HFFc6 (cell line): ENCODE measurements at regions not wholly inside any gene's neighbourhood (a gene's known extent, or its start where the extent isn't known, plus 50 kb on each side); places are given as distances from the start of the nearest gene placed in this dataset.

Experiments
- DNase-seq: peaks from one replicate; pipeline ENCODE4 v3.0.0-alpha.2; 2018
- H3K27ac Mint-ChIP-seq: 2 replicates; pipeline ENCODE4 v1.8.0; 2020; ENCODE audit warnings: mild to moderate bottlenecking, mixed read lengths
- H3K27me3 Mint-ChIP-seq: 2 replicates; pipeline ENCODE4 v1.8.0; 2021; ENCODE audit warnings: mild to moderate bottlenecking, moderate library complexity, mixed read lengths; ENCODE audit not compliant: insufficient read depth
- H3K36me3 Mint-ChIP-seq: 2 replicates; pipeline ENCODE4 v1.8.0; 2021; ENCODE audit warnings: low read depth, mixed read lengths
- H3K4me1 Mint-ChIP-seq: 2 replicates; pipeline ENCODE4 v1.8.0; 2020; ENCODE audit warnings: low read depth, mixed read lengths
- H3K4me3 Mint-ChIP-seq: 2 replicates; pipeline ENCODE4 v1.8.0; 2020; ENCODE audit warnings: mild to moderate bottlenecking, moderate library complexity, mixed read lengths
- H3K9me3 Mint-ChIP-seq: 2 replicates; pipeline ENCODE4 v1.8.0; 2020; ENCODE audit warnings: mild to moderate bottlenecking, mixed read lengths
- TF ChIP-seq, protein P1 (sequence below): fragments of 200-600 bp; sonication (generic); IDR thresholded peaks from 2 replicates; pipeline ENCODE4 v1.5.0; 2021; ENCODE audit warnings: antibody characterized with exemption, mild to moderate bottlenecking

DNA sequence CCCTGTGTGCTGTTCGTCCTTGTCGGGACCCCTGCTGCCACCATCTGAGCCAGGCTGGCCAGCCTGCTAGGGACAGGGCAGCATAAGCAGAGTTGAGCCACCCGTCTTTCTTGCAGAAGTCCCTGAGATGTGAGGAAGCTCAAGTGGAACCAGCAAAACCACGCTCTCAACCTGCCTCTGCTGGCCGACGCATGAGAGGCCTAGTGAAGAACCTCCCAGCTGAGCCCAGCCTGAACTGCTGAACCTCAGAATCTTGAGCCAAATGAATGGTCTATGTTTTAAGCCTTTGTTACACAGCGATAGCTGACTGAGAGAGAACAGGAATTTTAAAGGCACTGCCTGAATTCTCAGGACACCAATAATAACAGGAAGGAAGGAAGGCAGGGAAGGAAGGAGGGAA lies 98.9 kb upstream of the ADRA2C start:
- H3K27ac Mint-ChIP-seq, result no peak overlapping the region
- peaks cover 10% of the 10 kb centered on the region for H3K36me3 Mint-ChIP-seq
- DNase-seq, result no peak
- H3K4me1 Mint-ChIP-seq, result peaks cover 8% of the 10 kb centered on the region
- peaks cover 18% of the 10 kb centered on the region for H3K27me3 Mint-ChIP-seq
- TF ChIP-seq, protein P1, sequence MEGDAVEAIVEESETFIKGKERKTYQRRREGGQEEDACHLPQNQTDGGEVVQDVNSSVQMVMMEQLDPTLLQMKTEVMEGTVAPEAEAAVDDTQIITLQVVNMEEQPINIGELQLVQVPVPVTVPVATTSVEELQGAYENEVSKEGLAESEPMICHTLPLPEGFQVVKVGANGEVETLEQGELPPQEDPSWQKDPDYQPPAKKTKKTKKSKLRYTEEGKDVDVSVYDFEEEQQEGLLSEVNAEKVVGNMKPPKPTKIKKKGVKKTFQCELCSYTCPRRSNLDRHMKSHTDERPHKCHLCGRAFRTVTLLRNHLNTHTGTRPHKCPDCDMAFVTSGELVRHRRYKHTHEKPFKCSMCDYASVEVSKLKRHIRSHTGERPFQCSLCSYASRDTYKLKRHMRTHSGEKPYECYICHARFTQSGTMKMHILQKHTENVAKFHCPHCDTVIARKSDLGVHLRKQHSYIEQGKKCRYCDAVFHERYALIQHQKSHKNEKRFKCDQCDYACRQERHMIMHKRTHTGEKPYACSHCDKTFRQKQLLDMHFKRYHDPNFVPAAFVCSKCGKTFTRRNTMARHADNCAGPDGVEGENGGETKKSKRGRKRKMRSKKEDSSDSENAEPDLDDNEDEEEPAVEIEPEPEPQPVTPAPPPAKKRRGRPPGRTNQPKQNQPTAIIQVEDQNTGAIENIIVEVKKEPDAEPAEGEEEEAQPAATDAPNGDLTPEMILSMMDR, result no peak
- no peak overlapping the region for H3K4me3 Mint-ChIP-seq
- peaks cover 14% of the 10 kb centered on the region for H3K9me3 Mint-ChIP-seq

DNA sequence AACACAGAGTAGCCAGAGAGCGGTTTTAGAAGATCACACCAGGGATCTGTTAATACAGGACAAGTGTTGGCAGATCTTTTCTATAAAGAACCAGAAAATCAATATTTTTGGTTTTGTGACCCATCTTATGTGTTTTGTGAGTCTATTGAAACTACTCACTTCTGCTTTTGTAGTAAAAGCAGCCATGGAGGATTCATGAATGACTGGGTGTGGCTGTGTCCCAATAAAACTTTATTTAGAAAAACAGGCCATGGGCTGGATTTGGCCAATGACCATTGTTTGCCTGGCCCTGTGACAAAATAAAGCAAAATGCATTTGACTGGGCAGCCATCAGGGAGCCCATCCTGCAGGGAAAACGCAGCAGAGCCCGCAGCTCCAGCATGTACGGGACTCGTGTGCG lies 99.9 kb upstream of the ADRA2C start:
- Mint-ChIP-seq H3K9me3 (peaks cover 14% of the 10 kb centered on the region), H3K4me1 (no peaks in the 10 kb centered on the region), H3K27me3 (peaks cover 18% of the 10 kb centered on the region), H3K4me3 (no peak overlapping the region), H3K27ac (no peak overlapping the region), H3K36me3 (peaks cover 10% of the 10 kb centered on the region)
- TF ChIP-seq, protein P1, result no peak
- no peak for DNase-seq

DNA sequence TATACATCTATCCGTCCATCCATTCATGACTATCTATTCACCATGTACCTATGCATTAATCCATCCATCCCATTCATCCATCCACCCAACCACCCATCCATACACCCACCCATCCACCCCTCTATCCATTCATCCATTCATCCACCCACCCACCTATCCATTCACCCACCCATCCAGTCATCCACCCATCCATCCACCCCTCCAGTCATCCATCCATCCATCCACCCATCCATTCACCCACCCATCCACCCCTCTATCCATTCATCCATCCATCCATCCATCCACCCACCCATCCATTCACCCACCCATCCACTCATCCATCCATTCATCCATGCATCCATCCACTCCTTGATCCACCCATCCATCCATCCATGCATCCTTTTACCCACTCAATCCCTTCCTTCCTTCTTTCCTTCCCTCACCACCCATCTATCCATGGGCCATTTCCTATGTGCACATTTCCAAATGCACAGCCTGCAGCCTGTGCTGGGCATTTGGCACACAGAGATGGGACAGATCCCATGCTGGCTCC lies 100.8 kb upstream of the ADRA2C start:
- DNase-seq, result no peak
- Mint-ChIP-seq H3K9me3 (peaks cover 14% of the 10 kb centered on the region), H3K4me3 (no peak overlapping the region), H3K4me1 (no peaks in the 10 kb centered on the region), H3K27me3 (peaks cover 18% of the 10 kb centered on the region), H3K27ac (no peak overlapping the region), H3K36me3 (peaks cover 10% of the 10 kb centered on the region)
- TF ChIP-seq, protein P1, result no peak

DNA sequence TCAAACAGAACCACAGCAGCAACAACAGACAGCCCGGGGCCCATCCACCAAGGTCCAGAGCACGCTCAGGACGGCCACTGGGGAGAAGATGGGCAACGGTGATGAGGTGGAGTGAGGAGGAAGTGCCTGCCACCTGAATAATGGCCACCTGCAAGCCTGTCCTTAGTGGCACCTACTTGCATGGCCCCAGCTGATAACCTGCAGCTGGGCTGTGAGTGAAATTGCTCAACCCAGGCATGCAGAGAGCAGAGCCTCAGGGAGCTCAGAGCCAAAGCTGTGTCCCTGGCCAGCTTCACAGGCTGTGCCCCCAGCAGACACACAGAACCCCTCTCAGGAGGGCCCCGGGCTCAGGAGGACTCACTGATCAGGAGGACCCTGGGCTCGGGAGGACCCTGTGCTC lies 102.4 kb upstream of the ADRA2C start:
- H3K4me3 Mint-ChIP-seq, result no peak overlapping the region
- H3K9me3 Mint-ChIP-seq, result peaks cover 14% of the 10 kb centered on the region
- H3K36me3 Mint-ChIP-seq, result peaks cover 10% of the 10 kb centered on the region
- peaks cover 3% of the 10 kb centered on the region for H3K4me1 Mint-ChIP-seq
- H3K27ac Mint-ChIP-seq, result no peak overlapping the region
- peaks cover 18% of the 10 kb centered on the region for H3K27me3 Mint-ChIP-seq
- no peak for DNase-seq
- TF ChIP-seq, protein P1, result no peak

DNA sequence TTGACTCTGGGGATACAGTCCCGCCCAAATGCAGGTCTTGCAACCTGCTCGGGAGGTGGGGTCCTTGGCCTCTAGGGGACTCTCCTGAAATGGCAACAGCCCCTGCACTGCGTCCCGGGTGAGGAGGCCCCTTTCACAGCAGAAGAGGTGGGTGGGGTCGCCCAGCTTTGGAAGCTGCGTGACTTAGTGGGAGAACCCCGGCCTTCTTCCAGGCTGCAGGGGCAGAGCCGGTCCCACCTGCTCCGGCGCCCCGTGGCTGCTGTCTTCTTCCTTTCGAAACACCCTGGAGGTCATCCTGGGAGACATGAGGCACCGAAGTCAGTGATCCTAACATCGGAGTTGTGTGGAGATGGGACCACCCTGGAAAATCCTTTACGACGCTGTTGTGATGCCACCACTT lies 103.7 kb upstream of the ADRA2C start:
- Mint-ChIP-seq H3K9me3 (peaks cover 8% of the 10 kb centered on the region), H3K27ac (no peak overlapping the region), H3K4me1 (peaks cover 16% of the 10 kb centered on the region), H3K27me3 (peaks cover 20% of the 10 kb centered on the region), H3K36me3 (peaks cover 4% of the 10 kb centered on the region), H3K4me3 (no peak overlapping the region)
- DNase-seq, result no peak
- TF ChIP-seq, protein P1, result no peak

DNA sequence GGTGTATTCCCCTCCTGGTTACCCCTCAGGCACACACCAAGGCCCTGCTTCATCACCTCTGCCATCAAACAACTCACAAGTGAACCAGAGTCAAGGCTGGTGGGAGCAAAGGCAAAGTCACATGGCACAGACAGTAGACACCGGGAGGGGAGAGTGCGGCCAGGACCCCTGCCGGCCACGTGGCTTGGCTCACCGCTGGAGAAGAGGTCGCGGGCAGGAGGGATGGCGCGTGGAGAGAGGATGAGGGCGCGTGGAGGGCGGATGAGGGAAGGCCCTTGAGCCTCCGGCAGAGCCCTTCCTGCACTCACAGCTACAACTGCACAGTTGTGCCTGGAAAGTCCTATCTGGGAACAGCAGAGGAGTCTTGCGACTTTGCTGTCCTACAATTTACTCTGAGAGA lies 104.2 kb upstream of the ADRA2C start:
- Mint-ChIP-seq H3K27me3 (peaks cover 20% of the 10 kb centered on the region), H3K4me3 (no peak overlapping the region), H3K36me3 (no peaks in the 10 kb centered on the region), H3K4me1 (peaks cover 21% of the 10 kb centered on the region), H3K9me3 (peaks cover 4% of the 10 kb centered on the region; the same call in 1 of the 2 replicates), H3K27ac (no peak overlapping the region)
- no peak for DNase-seq
- TF ChIP-seq, protein P1, result no peak
